ENCODE measurements at regions not wholly inside any gene's neighbourhood (a gene's known extent, or its start where the extent isn't known, plus 50 kb on each side); places are given as distances from the start of the nearest gene placed in this dataset.

DNA sequence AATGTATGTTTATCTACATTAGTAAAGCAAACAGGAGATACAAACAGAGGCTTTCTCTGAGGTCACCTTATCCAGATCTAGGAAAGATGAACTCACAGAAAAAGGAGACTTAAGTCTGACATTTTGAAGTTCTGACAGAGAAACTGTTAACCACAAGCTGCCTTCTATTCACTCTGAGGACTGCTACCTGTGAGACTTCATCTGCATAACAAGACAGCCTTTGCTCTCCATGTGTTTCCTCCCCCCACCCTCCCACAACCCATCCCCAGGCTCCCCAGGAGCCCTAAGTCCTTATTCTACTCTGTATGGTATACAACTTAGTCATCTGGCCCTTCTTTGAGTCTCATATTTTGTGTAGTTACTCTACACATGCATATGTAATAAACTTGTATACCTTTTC, 699.0 kb downstream of the FGF9 start:
- dilution Hi-C loops (cut with HindIII; ENCODE audit: low sequenced_read_pairs, unreplicated experiment) (no loop called here), in situ Hi-C loops (cut with MboI; ENCODE audit: low sequenced_read_pairs) (no loop called here), intact Hi-C loops (cut with micrococcal nuclease) (no loop called here)
- no peak overlapping the region for H3K4me3 ChIP-seq (ENCODE audit: insufficient read depth, low read depth, low read length)
- no peaks in the 10 kb centered on the region for H3K79me1 ChIP-seq (ENCODE audit: low read depth in 1 of 2, low read length in 2 of 2)
- H2BK15ac ChIP-seq (ENCODE audit: low read depth, low read length): no peak overlapping the region
- H2BK5ac ChIP-seq (ENCODE audit: low read depth, low read length, poor library complexity, severe bottlenecking): no peak overlapping the region
- H2BK20ac ChIP-seq (ENCODE audit: low read depth, low read length): no peak overlapping the region
- ATAC-seq (ENCODE audit: low read depth): no peak
- no peak overlapping the region for H3K4me2 ChIP-seq (ENCODE audit: low read depth, low read length)
- peaks cover 10% of the 10 kb centered on the region; the same call in 1 of the 2 replicates for H3K9me3 ChIP-seq (ENCODE audit: control insufficient read depth, insufficient read depth, low read length)
- H3K4me1 ChIP-seq (ENCODE audit: control insufficient read depth, insufficient read depth, low read length): no peaks in the 10 kb centered on the region
- H2AK9ac ChIP-seq (replicated peaks; ENCODE audit: low read depth, low read length, poor library complexity): no peak overlapping the region
- H3K14ac ChIP-seq (replicated peaks; ENCODE audit: low read depth, low read length): no peak overlapping the region
- H3K56ac ChIP-seq (ENCODE audit: extremely low read depth, insufficient read depth, low read length): no peak overlapping the region
- no peak for DNase-seq
- no peak overlapping the region for H2AK5ac ChIP-seq (ENCODE audit: low read depth, low read length)
- ChIA-PET CTCF (interaction anchor here (0.7 kb wide), 1 partner anchor 54 kb away, joined by 4 read pairs; no protein-coding TSS in a partner anchor), POLR2A (ENCODE audit: unreplicated experiment) (no interaction called here)
- H3K9ac ChIP-seq (ENCODE audit: low read depth, low read length): no peak overlapping the region
- H3K18ac ChIP-seq (ENCODE audit: low read depth, low read length): no peak overlapping the region
- no peak overlapping the region for H3K23ac ChIP-seq (ENCODE audit: low read depth, low read length)
- no TSS peak for BruUV-seq (replicated peaks)
- H3K9me1 ChIP-seq (ENCODE audit: insufficient read depth, low read length): no peaks in the 10 kb centered on the region
- no peaks in the 10 kb centered on the region for H3K36me3 ChIP-seq (ENCODE audit: control insufficient read depth, insufficient read depth, low read length)
- H3K27me3 ChIP-seq (ENCODE audit: control insufficient read depth, insufficient read depth, low read length): no peaks in the 10 kb centered on the region
- no peak overlapping the region for H4K8ac ChIP-seq (ENCODE audit: low read depth in 2 of 2, low read length in 2 of 2)
- H3K27ac ChIP-seq (ENCODE audit: insufficient read depth, low read length): no peak overlapping the region
- no peak overlapping the region for H4K91ac ChIP-seq (ENCODE audit: insufficient read depth, low read depth, low read length)
- H2AFZ ChIP-seq (replicated peaks; ENCODE audit: low read length, poor library complexity): no peak overlapping the region
- TF ChIP-seq RCOR1 (IDR thresholded peaks at IDR 0.05; ENCODE audit: insufficient replicate concordance, low read length) (no peak), FOS (IDR thresholded peaks at IDR 0.05; ENCODE audit: low read depth, low read length) (no peak), CEBPB (IDR thresholded peaks at IDR 0.05; ENCODE audit: low read depth, low read length) (no peak), SMC3 (IDR thresholded peaks at IDR 0.05; ENCODE audit: low read depth, low read length) (no peak), MAFK (IDR thresholded peaks at IDR 0.05; ENCODE audit: low read depth, low read length) (no peak), RFX5 (IDR thresholded peaks at IDR 0.05; ENCODE audit: low read depth, low read length) (no peak), CHD1 (IDR thresholded peaks at IDR 0.05; ENCODE audit: low read depth, low read length) (no peak), POLR2A (IDR thresholded peaks at IDR 0.05; ENCODE audit: low read depth, low read length) (no peak), MXI1 (IDR thresholded peaks at IDR 0.05; ENCODE audit: borderline replicate concordance, low read depth, low read length) (no peak), MAZ (IDR thresholded peaks at IDR 0.05; ENCODE audit: borderline replicate concordance, low read depth, low read length) (no peak), RAD21 (IDR thresholded peaks at IDR 0.05; ENCODE audit: low read length) (no peak), NFE2L2 (IDR thresholded peaks at IDR 0.05; ENCODE audit: low read depth, low read length) (no peak), BHLHE40 (IDR thresholded peaks at IDR 0.05; ENCODE audit: low read depth, low read length) (no peak)
- TF ChIP-seq, protein P1, sequence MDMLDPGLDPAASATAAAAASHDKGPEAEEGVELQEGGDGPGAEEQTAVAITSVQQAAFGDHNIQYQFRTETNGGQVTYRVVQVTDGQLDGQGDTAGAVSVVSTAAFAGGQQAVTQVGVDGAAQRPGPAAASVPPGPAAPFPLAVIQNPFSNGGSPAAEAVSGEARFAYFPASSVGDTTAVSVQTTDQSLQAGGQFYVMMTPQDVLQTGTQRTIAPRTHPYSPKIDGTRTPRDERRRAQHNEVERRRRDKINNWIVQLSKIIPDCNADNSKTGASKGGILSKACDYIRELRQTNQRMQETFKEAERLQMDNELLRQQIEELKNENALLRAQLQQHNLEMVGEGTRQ (IDR thresholded peaks at IDR 0.05; ENCODE audit: low read depth, low read length): no peak
- TF ChIP-seq, protein P2, sequence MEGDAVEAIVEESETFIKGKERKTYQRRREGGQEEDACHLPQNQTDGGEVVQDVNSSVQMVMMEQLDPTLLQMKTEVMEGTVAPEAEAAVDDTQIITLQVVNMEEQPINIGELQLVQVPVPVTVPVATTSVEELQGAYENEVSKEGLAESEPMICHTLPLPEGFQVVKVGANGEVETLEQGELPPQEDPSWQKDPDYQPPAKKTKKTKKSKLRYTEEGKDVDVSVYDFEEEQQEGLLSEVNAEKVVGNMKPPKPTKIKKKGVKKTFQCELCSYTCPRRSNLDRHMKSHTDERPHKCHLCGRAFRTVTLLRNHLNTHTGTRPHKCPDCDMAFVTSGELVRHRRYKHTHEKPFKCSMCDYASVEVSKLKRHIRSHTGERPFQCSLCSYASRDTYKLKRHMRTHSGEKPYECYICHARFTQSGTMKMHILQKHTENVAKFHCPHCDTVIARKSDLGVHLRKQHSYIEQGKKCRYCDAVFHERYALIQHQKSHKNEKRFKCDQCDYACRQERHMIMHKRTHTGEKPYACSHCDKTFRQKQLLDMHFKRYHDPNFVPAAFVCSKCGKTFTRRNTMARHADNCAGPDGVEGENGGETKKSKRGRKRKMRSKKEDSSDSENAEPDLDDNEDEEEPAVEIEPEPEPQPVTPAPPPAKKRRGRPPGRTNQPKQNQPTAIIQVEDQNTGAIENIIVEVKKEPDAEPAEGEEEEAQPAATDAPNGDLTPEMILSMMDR (conservative IDR thresholded peaks at IDR 0.05; ENCODE audit: low read depth, low read length): no peak
- TF ChIP-seq, protein P3, sequence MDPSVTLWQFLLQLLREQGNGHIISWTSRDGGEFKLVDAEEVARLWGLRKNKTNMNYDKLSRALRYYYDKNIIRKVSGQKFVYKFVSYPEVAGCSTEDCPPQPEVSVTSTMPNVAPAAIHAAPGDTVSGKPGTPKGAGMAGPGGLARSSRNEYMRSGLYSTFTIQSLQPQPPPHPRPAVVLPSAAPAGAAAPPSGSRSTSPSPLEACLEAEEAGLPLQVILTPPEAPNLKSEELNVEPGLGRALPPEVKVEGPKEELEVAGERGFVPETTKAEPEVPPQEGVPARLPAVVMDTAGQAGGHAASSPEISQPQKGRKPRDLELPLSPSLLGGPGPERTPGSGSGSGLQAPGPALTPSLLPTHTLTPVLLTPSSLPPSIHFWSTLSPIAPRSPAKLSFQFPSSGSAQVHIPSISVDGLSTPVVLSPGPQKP (IDR thresholded peaks at IDR 0.05; ENCODE audit: borderline replicate concordance, low read depth, low read length): no peak
- no peak overlapping the region for H3K4ac ChIP-seq (ENCODE audit: low read depth, low read length)
- no peak overlapping the region for H2BK120ac ChIP-seq (ENCODE audit: low read depth, low read length)
- no peaks in the 10 kb centered on the region for H4K20me1 ChIP-seq (ENCODE audit: insufficient read depth, low read length)
- H4K5ac ChIP-seq (ENCODE audit: low read depth, low read length): no peak overlapping the region
